A673 (cell line): ENCODE measurements at regions not wholly inside any gene's neighbourhood (a gene's known extent, or its start where the extent isn't known, plus 50 kb on each side); places are given as distances from the start of the nearest gene placed in this dataset.

Experiments used
- BruUV-seq: library from RNA; stranded (reverse); fragments of 400-500 nt; replicated peaks from 2 replicates; lab custom pipeline; 2021; lab: Mats Ljungman, UMichigan
- CTCF ChIA-PET: fragments of 300-600 bp; sonication (Branson Sonifier 250); formaldehyde crosslinking; loops from one replicate; lab custom pipeline; 2022; ENCODE audit warnings: antibody characterized with exemption; lab: Charles Lee
- POLR2A ChIA-PET: fragments of 300-600 bp; sonication (Branson Sonifier 250); formaldehyde crosslinking; loops from one replicate; lab custom pipeline; 2022; ENCODE audit warnings: antibody characterized with exemption; ENCODE audit not compliant: low non-redundant PET; lab: Charles Lee
- DNase-seq: peaks from one replicate; pipeline ENCODE4 v3.0.0-alpha.2; 2015; ENCODE audit warnings: low spot score
- H3K27ac ChIP-seq: fragments of 200-600 bp; sonication (generic); 2 replicates; pipeline ENCODE4 v1.5.1; 2016; ENCODE audit warnings: mixed run types, low read depth, mild to moderate bottlenecking, mixed read lengths, antibody characterized with exemption, low read length; ENCODE audit not compliant: poor library complexity, severe bottlenecking
- H3K27me3 ChIP-seq: fragments of 200-600 bp; sonication (generic); replicated peaks from 2 replicates; pipeline ENCODE4 v1.6.1; 2017; ENCODE audit warnings: mixed run types, low read depth, mild to moderate bottlenecking, mixed read lengths, antibody characterized with exemption, low read length; ENCODE audit not compliant: insufficient read depth, poor library complexity
- H3K36me3 ChIP-seq: fragments of 200-600 bp; sonication (generic); 2 replicates; pipeline ENCODE4 v1.6.1; 2016; ENCODE audit warnings: mixed run types, mild to moderate bottlenecking, mixed read lengths, antibody characterized with exemption, low read length; ENCODE audit not compliant: insufficient read depth, poor library complexity, severe bottlenecking
- H3K4me1 ChIP-seq: fragments of 200-600 bp; sonication (generic); 2 replicates; pipeline ENCODE4 v1.6.1; 2017; ENCODE audit warnings: mixed run types, mild to moderate bottlenecking, mixed read lengths, antibody characterized with exemption, low read length; ENCODE audit not compliant: insufficient read depth, poor library complexity, severe bottlenecking
- H3K4me3 ChIP-seq: fragments of 200-600 bp; sonication (generic); 2 replicates; pipeline ENCODE4 v1.5.1; 2016; ENCODE audit warnings: low read depth, mixed run types, mild to moderate bottlenecking, mixed read lengths, low read length; ENCODE audit not compliant: poor library complexity, severe bottlenecking
- H3K9me3 ChIP-seq: fragments of 200-600 bp; sonication (generic); 2 replicates; pipeline ENCODE4 v1.6.1; 2016; ENCODE audit warnings: mixed run types, low read depth, mild to moderate bottlenecking, mixed read lengths, antibody characterized with exemption, low read length; ENCODE audit not compliant: poor library complexity, severe bottlenecking
- CTCF ChIP-seq: fragments of 300-800, 200-600 bp; sonication (generic); conservative IDR thresholded peaks from 2 replicates; pipeline ENCODE4 v1.5.1; 2017; ENCODE audit warnings: low read depth, mild to moderate bottlenecking, antibody characterized with exemption, low read length, moderate library complexity, mixed read lengths
- EZH2 ChIP-seq: fragments of 200-600 bp; sonication (generic); IDR thresholded peaks from 2 replicates; pipeline ENCODE4 v1.6.1; 2017; ENCODE audit warnings: borderline replicate concordance, low read depth, mild to moderate bottlenecking, mixed read lengths, antibody characterized with exemption, low read length; ENCODE audit not compliant: poor library complexity, severe bottlenecking
- intact Hi-C: fragments of 100-400 bp; cut with micrococcal nuclease; formaldehyde crosslinking; loops from one replicate; pipeline ENCODE4 v1.10.0; 2022; ENCODE audit not compliant: unreplicated experiment

GRCh38 chr7:109091042-109091441 lies 521.4 kb downstream of the DNAJB9 start:
- Histone ChIP-seq H3K4me3 (no peak overlapping the region), H3K27ac (no peak overlapping the region), H3K9me3 (no peaks in the 10 kb centered on the region), H3K36me3 (no peaks in the 10 kb centered on the region), H3K4me1 (no peaks in the 10 kb centered on the region), H3K27me3 (no peaks in the 10 kb centered on the region)
- POLR2A ChIA-PET: no interaction called here
- CTCF ChIA-PET: no interaction called here
- no peak for TF ChIP-seq CTCF
- no peak for TF ChIP-seq EZH2
- BruUV-seq: no TSS peak
- DNase-seq: no peak
- intact Hi-C loops: no loop called here

- DNase-seq: peak; percentile 18
- ChIA-PET CTCF (interaction anchor here (0.8 kb wide), 1 partner anchor 119 kb away, joined by 3 read pairs; no protein-coding TSS in a partner anchor), POLR2A (no interaction called here)
- H3K36me3 ChIP-seq: no peaks in the 10 kb centered on the region
- no TSS peak for BruUV-seq
- H3K27ac ChIP-seq: no peak overlapping the region
- no peak overlapping the region for H3K4me3 ChIP-seq
- intact Hi-C loops: no loop called here
- TF ChIP-seq EZH2 (no peak), CTCF (peak; percentile 51)
- H3K27me3 ChIP-seq: no peaks in the 10 kb centered on the region
- no peaks in the 10 kb centered on the region for H3K9me3 ChIP-seq
- H3K4me1 ChIP-seq: no peaks in the 10 kb centered on the region
These were observed 522.6 kb downstream of the DNAJB9 start for GRCh38 chr7:109092268-109092667.

GRCh38 chr7:109101332-109101731 lies 531.7 kb downstream of the DNAJB9 start:
- TF ChIP-seq EZH2 (no peak), CTCF (no peak)
- no peaks in the 10 kb centered on the region for H3K36me3 ChIP-seq
- H3K9me3 ChIP-seq: no peaks in the 10 kb centered on the region
- H3K27me3 ChIP-seq: no peaks in the 10 kb centered on the region
- DNase-seq: peak; percentile 6
- BruUV-seq: no TSS peak
- CTCF ChIA-PET: no interaction called here
- POLR2A ChIA-PET: interaction anchor here (0.6 kb wide), 1 partner anchor 45 kb away, joined by 3 read pairs; no protein-coding TSS in a partner anchor
- intact Hi-C loops: no loop called here
- H3K27ac ChIP-seq: no peak overlapping the region
- H3K4me1 ChIP-seq: no peaks in the 10 kb centered on the region
- no peak overlapping the region for H3K4me3 ChIP-seq
